Brain microvascular endothelial cell (primary cell): ENCODE measurements at regions not wholly inside any gene's neighbourhood (a gene's known extent, or its start where the extent isn't known, plus 50 kb on each side); places are given as distances from the start of the nearest gene placed in this dataset.

Experiments
- DNase-seq: peaks from one replicate; pipeline ENCODE4 v3.0.0-alpha.2; 2020
- H3K27ac ChIP-seq: fragments of 250-450 bp; sonication (Bioruptor Pico); 2 replicates; pipeline ENCODE4 v1.5.1; 2020; ENCODE audit warnings: mild to moderate bottlenecking, moderate library complexity
- H3K27me3 ChIP-seq: fragments of 250-450 bp; sonication (Bioruptor Pico); replicated peaks from 2 replicates; pipeline ENCODE4 v1.5.1; 2020; ENCODE audit warnings: mild to moderate bottlenecking
- H3K36me3 ChIP-seq: fragments of 250-450 bp; sonication (Bioruptor Pico); replicated peaks from 2 replicates; pipeline ENCODE4 v1.5.1; 2020; ENCODE audit warnings: mild to moderate bottlenecking
- H3K4me3 ChIP-seq: 2 replicates; pipeline ENCODE4 v1.5.1; 2011; ENCODE audit warnings: low read depth, mild to moderate bottlenecking, control low read depth, low read length, moderate library complexity
- CTCF ChIP-seq: IDR thresholded peaks from 2 replicates; pipeline ENCODE4 v1.5.1; 2011; ENCODE audit warnings: low read depth, mild to moderate bottlenecking, moderate library complexity, low read length, control low read depth, inconsistent platforms; ENCODE audit errors: missing control alignments
- in situ Hi-C: cut with HindIII; loops from 2 replicates; pipeline ENCODE4 v1.10.0; 2017; ENCODE audit warnings: low sequenced_read_pairs, low pct_ligation_motif_present

- Histone ChIP-seq H3K27me3 (no peaks in the 10 kb centered on the region), H3K4me3 (no peak overlapping the region), H3K36me3 (no peaks in the 10 kb centered on the region), H3K27ac (no peak overlapping the region)
- in situ Hi-C loops: no loop called here
- no peak for TF ChIP-seq CTCF
- no peak for DNase-seq
Measured at GRCh38 chr1:102783487-102783886, 324.8 kb downstream of the COL11A1 start.

- Histone ChIP-seq H3K27ac (no peak overlapping the region), H3K27me3 (no peaks in the 10 kb centered on the region), H3K4me3 (no peak overlapping the region), H3K36me3 (no peaks in the 10 kb centered on the region)
- DNase-seq: no peak
- in situ Hi-C loops: no loop called here
- no peak for TF ChIP-seq CTCF
Measured at GRCh38 chr1:102782144-102782543, 326.2 kb downstream of the COL11A1 start.

- DNase-seq: no peak
- TF ChIP-seq CTCF: no peak
- H3K4me3 ChIP-seq: no peak overlapping the region
- no peaks in the 10 kb centered on the region for H3K36me3 ChIP-seq
- no peak overlapping the region for H3K27ac ChIP-seq
- in situ Hi-C loops: no loop called here
- H3K27me3 ChIP-seq: no peaks in the 10 kb centered on the region
Measured at GRCh38 chr1:102776071-102776470, 332.3 kb downstream of the COL11A1 start.

- in situ Hi-C loops: no loop called here
- TF ChIP-seq CTCF: no peak
- no peaks in the 10 kb centered on the region for H3K27me3 ChIP-seq
- no peak for DNase-seq
- H3K36me3 ChIP-seq: no peaks in the 10 kb centered on the region
- H3K4me3 ChIP-seq: no peak overlapping the region
- no peak overlapping the region for H3K27ac ChIP-seq
Measured at GRCh38 chr1:102772831-102773230, 335.5 kb downstream of the COL11A1 start.

- Histone ChIP-seq H3K27me3 (no peaks in the 10 kb centered on the region), H3K27ac (no peak overlapping the region), H3K36me3 (no peaks in the 10 kb centered on the region), H3K4me3 (no peak overlapping the region)
- DNase-seq: no peak
- in situ Hi-C loops: no loop called here
- no peak for TF ChIP-seq CTCF
Measured at GRCh38 chr1:102758418-102758817, 349.9 kb downstream of the COL11A1 start.

- DNase-seq: no peak
- H3K36me3 ChIP-seq: no peaks in the 10 kb centered on the region
- H3K4me3 ChIP-seq: no peak overlapping the region
- no peak overlapping the region for H3K27ac ChIP-seq
- H3K27me3 ChIP-seq: no peaks in the 10 kb centered on the region
- TF ChIP-seq CTCF: no peak
- in situ Hi-C loops: no loop called here
Measured at GRCh38 chr1:102757363-102757762, 351.0 kb downstream of the COL11A1 start.
